SKM-1 (cell line): ENCODE measurements at regions not wholly inside any gene's neighbourhood (a gene's known extent, or its start where the extent isn't known, plus 50 kb on each side); places are given as distances from the start of the nearest gene placed in this dataset.

ENCODE experiments used
- DNase-seq: peaks from one replicate; lab custom pipeline; 2025; ENCODE audit not compliant: unreplicated experiment; lab: John Stamatoyannopoulos, UW

DNA sequence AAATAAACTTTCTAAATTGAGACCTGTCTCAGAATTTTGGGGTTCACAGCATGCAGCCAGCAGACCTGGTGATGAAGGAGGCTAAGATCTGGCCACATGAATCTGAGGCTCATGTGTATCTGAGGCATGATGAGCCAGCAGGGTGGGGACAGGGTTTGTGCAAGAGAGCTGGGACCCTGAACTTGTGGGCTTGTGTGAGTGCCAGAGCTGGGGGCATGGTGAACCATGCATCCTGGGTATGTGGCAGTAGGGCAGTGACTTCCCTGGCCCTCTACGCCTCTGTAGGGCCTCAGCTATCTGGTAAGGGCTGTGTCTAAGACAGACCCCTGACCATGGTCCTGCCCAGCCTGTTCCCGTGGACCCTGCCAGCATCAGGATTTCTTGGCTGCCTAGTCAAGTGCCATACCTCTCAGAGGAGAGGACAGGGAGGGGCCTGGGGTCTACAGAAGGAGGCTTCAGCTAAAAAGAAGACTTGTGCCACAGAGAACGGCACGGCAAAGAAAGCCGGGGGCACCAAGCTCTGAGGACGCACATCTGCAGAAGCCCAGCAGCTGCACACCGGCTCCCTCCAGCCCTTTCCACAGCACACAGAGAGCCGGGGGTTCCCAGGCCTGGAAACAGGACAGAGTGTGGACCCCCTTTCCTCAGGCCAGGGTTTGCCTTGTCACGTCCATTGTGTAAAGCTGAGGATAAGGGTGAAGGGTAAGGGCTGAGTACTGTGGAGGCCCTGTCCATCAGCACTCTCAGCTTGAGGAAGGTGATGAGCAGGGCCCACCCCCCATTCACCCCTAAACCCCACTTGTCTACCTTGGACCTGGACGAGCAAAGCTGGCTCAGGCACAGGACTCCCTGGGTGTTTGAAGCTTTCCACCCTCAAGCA is 130.1 kb downstream of the MRPL36 start:
- no peak for DNase-seq

DNA sequence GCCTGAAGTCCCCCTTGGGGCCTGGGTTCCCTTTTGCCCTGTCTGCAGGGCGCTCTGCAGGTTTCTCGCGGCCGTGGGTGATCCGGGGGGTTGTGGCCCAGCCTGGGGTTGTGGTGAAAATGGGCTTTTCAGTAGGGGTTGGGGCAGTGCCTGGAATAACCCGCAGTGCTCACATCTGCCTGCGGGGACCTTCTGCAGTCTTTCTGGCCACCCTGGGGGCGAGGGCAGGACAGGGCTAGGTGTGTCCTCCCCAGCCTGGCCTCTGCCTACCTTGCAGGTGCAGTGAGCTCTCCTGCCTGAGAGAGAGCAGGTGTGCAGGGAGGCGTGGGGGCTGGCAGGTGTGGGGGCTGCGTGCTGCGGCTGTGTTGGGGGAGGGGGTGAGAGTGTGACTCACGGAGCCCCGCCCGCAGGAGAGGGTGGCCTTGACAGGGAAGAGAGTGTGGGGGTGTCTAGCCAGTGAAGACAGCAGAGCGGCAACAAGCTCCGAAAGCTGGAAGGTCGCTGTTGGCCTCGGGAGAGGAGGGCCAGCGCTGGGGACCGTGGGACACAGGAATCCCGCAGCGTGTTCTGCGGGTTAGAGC is 131.4 kb downstream of the MRPL36 start:
- no peak for DNase-seq

DNA sequence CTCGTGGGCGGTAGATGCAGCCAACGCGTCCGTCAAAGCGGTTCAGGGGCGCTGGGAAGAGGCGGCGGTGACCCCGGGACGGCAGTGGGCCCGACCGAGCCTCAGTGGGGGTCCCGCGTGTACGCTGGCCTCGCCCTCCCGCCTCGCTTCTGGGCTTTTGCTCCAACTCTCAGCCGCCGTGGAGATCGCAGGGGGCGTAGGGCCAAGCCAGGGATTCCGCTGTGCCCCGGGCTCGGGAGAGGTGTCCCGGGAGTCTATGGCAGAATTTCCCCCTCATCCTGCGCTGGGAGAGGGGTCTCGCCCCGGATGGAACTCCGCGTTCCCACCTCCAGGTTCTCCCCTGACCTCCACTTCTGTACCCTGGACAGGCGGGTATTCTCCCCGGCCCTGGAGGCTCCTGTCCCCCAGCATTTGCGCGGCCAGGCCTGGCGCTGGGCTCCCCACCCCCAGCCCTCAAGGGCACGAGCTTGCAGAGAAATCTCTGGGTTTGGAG is 131.9 kb downstream of the MRPL36 start:
- DNase-seq: no peak

DNA sequence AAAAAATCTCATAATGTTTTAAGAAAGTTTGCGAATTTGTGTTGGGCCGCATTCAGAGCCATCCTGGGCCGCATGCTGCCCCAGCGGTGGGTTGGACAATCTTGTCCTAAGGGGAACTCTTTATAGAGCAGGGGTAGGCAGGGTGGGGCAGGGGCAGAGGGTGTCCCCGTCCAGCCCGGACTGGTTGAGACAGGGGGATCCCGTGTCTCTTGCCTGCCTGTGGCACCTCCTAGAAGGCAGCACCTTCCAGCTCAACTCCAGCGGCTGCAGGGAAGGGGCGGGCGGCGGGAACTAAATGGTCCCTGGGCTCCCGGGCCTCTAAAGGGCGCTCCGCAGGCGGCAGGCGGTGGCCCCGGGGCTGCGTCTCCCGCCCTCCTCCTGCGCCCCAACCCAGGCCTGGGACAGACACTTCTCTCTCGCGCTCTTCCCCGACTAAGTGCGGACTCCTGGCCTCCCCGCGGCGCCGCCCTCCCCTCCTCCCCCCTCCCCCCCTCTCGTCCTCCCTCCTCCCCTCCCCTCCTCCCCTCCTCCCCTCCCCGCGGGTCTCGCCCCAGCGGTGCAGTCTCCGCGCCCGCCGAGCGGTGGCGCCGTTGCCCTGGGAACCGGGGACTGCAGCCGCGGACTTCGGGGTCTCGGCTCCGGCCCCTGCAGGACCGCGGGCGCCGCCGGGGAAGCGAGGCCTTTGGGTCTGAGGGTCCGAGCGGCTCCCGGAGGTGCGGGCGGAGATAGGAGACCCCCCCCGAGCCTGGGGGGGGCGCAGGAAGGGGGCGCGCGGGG is 132.6 kb downstream of the MRPL36 start:
- no peak for DNase-seq

DNA sequence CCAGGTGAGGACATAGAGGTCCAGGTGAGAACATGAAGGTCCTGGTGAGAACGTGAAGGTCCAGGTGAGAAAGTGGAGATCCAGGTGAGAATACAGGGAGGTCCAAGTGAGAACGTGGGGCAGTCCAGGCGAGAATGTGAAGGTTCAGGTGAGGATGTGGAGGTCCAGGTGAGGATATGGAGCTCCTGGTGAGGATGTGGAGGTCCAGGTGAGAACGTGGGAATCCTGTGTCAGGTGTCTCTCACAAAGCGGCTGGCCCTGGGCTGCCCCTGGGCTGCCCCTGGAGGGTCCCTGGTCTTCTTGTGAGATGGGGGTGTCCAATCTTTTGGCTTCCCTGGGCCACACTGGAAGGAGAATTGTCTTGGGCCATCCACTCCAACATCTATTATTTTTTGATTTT is 133.4 kb downstream of the MRPL36 start:
- DNase-seq: no peak

DNA sequence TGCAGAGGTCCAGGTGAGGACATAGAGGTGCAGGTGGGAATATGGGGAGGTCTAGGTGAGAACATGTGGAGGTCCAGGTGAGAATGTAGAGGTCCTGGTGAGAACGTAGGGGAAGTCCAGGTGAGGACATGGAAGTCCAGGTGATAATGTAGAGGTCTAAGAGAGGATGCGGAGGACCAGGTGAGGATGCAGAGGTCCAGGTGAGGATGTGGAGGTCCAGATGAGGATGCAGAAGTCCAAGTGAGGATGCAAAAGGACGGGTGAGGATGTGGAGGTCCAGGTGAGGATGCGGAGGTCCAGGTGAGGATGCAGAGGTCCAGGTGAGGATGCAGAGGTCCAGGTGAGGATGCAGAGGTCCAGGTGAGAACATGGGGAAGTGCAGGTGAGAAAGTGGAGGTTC is 133.8 kb downstream of the MRPL36 start:
- DNase-seq: no peak

DNA sequence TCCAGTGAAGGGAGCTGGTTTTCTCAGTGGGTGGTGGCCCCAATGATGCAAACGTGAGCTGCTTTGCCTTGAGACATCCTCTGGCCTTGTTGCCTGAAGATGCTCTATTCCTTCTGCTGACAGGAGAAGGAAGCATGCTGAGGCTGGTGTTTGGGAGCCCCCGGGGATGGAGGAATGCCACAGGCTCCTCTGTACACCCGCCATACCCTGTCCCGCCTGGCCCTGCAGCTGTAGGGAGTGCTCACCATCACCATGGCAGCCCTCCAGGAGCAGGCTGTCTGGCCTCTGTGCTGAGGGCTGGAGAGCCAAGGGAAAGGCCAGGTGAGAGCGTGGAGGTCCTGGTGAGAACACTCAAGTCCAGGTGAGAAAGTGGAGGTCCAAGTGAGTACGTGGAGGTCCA is 134.4 kb downstream of the MRPL36 start:
- no peak for DNase-seq

DNA sequence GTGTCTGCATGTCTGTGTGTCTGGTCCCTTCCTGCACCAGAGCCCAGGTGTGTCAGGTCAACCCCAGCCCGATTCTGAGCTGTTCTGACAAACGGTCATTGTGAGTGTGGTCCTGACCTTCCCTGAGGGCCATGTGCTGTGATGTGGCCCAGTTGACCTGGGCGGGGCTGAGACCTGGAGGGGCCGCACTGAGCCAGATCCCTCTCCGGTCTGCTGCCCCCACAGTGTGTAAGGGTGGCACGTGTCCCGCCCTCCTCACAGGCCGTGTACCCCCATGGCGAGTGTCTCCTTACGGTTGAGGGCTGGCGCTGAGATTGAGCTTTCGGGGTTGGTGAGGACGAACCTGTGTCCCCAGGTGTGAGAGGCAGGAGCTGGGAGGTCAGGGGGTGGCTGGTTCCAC is 136.5 kb downstream of the MRPL36 start:
- DNase-seq: no peak

DNA sequence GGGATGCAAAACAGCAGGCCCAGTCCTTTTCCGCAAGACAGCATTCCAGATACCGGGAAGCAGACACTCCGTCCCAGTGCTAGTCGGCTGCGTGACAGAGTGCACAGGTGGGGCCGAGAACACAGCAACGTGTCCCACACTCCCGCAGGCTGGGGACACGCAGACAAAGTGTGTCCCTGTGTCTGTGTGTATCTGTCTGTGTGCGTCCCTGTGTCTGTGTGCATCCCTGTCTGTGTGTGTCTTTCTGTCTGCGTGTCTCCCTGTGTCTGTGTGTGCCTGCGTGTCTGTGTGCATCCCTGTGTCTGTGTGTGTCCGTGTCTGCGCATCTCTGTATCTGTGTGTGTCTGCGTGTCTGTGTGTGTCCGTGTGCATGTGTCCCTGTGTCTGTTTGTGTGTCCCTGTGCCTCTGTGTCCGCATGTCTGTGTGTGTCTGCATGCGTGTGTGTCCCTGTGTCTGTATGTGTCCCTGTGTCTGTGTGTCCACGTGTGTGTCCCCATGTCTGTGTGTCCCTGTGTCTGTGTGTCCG is 137.0 kb downstream of the MRPL36 start:
- DNase-seq: no peak

DNA sequence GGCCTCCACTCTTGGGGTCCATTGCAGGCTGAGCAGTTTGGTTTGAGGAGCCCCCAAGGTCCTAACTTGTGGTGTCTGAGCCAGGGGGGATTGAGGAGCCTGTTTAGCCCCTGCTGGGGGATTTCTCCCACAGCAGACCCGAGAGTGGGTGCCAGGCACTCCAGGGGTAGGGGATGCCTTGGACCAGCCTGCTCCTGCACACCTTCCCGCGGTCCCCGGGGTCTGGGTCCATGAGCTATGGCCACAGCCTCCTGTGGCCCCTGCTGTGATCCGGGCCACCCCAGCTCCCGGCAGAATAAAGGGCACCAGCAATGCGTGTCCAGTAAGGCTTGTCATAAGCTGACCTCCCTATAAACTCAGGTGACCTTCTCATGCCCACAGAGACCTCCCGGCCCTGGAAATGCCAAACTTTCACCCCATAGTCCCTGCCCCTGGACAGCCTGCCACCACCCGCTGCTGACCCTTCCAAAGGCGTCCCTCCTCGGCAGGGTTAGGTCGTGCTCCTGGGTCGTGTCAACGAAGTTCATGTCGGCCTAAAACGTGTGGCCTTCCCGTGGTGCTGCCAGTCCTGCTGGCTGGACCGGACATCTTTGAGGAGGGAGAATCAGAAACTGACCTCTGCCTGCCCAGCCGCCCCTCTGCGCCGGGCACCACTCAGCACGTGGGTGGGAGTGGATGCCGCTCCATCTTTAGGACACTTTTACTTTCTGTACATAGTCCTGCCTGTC is 137.6 kb downstream of the MRPL36 start:
- no peak for DNase-seq

DNA sequence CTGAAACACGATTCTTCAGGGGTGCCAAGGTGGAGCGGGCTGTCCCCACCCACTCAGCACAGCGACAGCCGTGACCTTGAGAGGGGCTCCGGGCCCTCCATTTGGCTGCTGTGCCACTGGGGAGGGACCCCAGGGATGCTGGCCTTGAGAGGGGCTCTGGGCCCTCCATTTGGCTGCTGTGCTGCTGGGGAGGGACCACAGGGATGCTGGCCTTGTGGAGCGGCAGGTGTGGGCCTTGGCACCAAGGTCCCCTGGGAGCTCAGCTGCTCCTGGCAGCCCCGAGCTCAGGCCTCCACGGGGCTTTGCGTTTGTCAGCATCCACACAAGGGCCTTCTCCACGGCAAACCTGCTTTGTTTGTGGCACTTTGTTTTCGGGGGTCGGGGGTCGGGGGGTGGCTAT is 137.6 kb upstream of the LPCAT1 start:
- no peak for DNase-seq

DNA sequence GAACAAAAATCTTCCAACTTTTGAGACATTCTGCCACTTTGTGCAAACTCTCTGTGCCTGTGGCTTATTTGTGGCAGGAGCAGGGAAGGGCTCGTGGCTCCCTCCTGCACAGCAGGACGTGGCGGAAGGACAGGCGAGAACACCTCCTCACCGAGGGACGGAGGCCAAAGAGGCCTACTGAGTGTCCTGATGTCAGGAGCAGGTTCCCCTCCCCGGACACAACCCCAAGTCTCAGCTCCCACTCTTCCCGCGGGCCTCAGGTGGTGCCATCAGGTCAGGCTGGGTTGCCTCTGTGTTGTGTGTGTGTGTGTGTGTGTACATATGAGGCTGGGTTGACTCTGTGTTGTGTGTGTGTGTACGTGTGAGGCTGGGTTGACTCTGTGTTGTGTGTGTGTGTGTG is 136.8 kb upstream of the LPCAT1 start:
- no peak for DNase-seq

DNA sequence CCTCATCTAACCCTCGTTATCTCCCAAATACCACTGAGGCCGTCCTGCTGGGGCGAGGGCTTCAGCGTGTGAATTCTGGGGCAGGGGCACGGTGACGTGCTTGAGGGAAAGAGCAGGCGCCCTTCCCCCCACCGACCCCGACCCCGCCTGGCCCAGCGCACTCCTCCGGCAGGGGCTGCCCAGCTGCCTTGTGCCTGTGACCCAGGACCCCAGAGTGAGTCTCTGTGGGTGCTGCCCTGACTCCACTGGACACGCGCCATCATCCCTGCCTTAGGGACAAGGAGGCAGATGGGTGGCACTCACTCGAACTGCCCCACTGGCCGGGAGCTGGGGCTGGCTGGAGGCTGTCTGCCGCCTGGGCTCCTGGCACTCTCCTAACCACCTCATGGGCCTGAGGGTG is 136.2 kb upstream of the LPCAT1 start:
- DNase-seq: no peak

DNA sequence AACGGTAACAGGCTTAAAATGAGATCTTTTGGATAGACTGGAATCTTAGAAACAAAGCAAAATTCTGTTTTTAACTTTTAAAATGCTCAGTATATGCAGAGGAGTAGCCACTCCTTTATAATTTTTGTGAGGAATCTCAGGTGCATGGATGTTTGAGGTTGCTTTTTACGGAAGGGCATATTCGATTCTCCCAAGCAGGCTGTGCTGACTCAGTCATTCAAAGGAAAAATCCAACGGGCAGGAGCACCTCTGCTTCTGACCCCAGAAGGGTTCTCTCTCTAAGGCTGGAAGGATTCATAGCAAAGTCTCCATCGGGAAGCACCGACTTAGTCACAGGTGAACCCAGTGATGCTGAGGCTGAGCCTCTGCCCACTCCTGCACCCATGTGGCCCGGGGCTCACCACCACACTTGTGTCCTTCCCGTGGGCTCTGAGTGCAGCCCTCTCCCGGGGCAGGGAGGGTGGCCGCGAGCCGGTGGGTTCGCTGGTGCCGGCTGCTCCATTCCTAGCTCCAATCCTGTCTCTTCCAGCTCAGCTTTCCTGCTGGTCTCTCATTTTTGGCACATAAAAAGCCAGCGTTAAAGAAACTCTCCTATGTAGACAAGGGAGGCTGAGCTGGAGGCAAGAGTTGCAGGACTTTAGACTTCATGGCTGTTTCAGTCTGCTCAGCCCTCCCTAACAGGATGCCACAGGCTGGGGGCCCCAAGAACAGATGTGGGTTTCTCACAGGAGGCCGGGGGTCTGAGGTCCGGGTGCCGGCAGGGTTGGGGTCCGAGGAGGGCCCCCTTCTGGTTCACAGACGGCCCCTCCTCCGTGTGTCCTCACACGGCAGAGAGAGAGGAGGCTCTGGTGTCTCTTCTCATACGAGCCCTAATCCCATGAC is 135.6 kb upstream of the LPCAT1 start:
- no peak for DNase-seq

DNA sequence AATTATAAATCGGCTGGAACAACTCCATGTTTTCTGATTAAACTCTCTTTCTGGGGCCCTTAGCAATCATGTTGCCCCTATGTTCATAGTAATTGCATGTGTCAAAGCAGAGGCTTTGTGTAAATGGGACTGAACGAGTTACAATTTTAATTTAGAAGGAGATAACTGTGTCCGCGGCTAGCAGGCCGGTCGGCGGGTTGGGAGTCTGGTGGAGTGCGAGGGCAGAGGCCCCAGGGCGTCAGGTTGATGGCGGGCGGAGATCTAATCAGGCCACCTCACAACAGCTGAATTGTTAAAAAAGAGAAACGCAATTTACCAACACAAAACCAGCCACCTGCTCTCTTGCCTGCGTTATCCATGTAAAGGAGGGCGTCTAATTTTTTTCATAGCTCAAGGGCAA is 134.9 kb upstream of the LPCAT1 start:
- no peak for DNase-seq

DNA sequence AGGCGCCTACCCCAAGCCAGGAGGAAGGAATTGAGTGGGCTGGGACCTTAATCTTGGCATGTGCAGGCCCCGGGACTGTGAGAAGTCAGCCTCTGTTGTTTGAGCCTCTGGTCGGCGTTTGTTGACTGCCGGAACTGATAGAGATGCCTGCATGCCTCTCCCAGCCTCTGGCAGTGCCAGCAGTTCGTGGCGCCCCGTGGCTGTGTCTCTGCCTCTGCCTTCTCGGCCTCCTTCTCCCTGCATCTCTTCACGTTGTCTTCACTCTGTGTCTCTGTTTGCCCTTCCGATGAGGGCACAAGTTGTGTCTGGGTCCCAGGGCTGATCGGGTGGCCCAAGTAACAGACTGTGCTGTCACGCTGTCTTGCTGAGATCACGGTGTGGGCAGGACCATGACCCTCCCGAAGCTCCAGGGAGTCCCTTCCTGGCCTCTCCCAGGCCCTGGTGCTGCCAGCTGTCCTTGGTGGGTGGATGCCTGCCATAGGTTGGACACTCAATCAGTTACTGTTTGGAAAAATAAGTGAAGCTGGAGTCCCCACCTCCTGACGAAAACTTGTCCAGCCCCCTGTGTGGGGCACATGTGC is 133.5 kb upstream of the LPCAT1 start:
- no peak for DNase-seq

DNA sequence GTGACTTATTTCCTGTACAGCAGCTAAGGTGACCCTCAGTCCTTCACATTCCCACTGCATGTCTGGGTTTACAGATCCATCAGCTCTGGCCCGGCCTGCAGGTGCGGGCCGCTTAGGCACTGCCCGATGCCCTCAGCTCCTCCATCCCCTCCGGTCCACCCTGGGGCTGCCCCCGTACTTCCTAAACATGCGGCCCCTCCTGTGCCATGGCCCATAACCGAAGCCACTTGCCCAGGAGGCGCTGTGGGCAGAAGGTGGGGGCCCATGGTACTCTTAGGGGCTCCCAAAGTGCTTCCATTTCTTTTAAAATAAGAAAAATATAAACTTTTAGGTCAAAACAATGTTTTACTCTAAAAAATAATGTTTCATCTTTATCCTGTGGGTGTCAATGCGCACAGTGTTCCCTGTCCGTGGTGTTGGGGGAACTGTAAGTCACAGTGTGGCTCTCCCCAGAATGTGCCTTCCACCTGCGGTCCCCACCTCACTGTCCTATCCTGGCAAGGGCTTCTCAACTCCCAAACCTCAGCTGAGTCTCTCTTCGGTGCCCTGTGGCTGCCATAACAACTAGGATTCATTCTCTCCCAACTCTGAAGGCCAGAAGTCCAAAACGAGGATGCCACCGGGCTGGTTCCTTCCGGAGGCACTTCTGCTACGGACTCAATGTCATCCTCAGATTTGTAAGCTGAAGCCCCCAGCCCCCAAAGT is 132.7 kb upstream of the LPCAT1 start:
- DNase-seq: no peak

DNA sequence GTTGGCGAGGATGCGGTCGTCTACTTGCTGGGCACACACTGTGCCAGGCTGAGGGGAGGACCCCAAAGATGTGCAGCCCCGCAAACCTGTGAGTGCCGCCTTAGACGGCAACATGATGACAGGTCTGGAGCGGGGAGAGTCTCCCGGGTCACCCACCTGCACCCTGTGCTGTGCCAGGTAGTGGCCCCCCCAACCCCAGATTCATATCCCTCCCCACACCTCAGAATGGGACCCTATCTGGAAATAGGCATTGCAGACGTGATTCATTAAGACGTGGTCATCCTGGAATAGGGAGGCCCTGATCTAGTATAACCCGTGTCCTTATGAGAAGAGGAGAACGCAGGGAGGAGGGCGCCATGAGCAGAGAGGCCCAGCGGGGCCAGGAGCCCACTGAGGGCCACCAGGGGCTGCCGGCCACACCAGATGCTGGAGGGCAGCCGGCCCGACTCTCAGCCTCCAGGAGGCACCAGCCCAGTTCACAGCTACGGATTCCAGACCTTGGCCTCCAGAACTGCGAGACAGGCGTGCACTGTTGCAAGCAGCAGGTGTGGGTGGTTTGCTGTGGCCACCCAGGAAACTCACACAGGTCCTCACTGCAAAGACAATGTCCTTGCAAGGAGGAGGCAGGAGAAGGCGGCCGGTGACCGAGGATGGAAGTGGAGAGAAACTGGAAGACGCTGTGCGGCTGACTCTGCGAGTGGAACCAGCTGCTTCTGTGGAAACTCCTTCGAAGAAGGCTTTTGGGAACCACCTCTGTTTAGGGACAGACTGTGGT is 131.9 kb upstream of the LPCAT1 start:
- no peak for DNase-seq
